ENCODE measurements at regions not wholly inside any gene's neighbourhood (a gene's known extent, or its start where the extent isn't known, plus 50 kb on each side); places are given as distances from the start of the nearest gene placed in this dataset.

GRCh38 chr5:58116346-58116745 lies 343.5 kb downstream of the PLK2 start:
- no peaks in the 10 kb centered on the region for H3K4me1 Mint-ChIP-seq (ENCODE audit: low read depth)
- H3K36me3 Mint-ChIP-seq (ENCODE audit: low read depth) = no peaks in the 10 kb centered on the region
- intact Hi-C loops (cut with micrococcal nuclease) = no loop called here
- no peaks in the 10 kb centered on the region for H3K9me3 Mint-ChIP-seq
- DNase-seq (ENCODE audit: low spot score) = no peak
- H3K4me3 Mint-ChIP-seq = no peak overlapping the region
- H3K27me3 Mint-ChIP-seq (ENCODE audit: insufficient read depth) = no peaks in the 10 kb centered on the region
- H3K27ac Mint-ChIP-seq = no peak overlapping the region

- H3K9me3 Mint-ChIP-seq = no peaks in the 10 kb centered on the region
- intact Hi-C loops (cut with micrococcal nuclease) = no loop called here
- no peaks in the 10 kb centered on the region for H3K4me1 Mint-ChIP-seq (ENCODE audit: low read depth)
- H3K27ac Mint-ChIP-seq = no peak overlapping the region
- H3K4me3 Mint-ChIP-seq = no peak overlapping the region
- no peak for DNase-seq (ENCODE audit: low spot score)
- no peaks in the 10 kb centered on the region for H3K36me3 Mint-ChIP-seq (ENCODE audit: low read depth)
- no peaks in the 10 kb centered on the region for H3K27me3 Mint-ChIP-seq (ENCODE audit: insufficient read depth)
These were observed 344.1 kb downstream of the PLK2 start for GRCh38 chr5:58115811-58116210.

GRCh38 chr5:58114324-58114723 lies 345.6 kb downstream of the PLK2 start:
- Mint-ChIP-seq H3K36me3 (ENCODE audit: low read depth) (no peaks in the 10 kb centered on the region), H3K4me1 (ENCODE audit: low read depth) (no peaks in the 10 kb centered on the region), H3K9me3 (no peaks in the 10 kb centered on the region), H3K27ac (no peak overlapping the region), H3K4me3 (no peak overlapping the region), H3K27me3 (ENCODE audit: insufficient read depth) (peaks cover 3% of the 10 kb centered on the region)
- intact Hi-C loops (cut with micrococcal nuclease) = no loop called here
- no peak for DNase-seq (ENCODE audit: low spot score)

GRCh38 chr5:58113172-58113571 lies 346.7 kb downstream of the PLK2 start:
- Mint-ChIP-seq H3K4me3 (no peak overlapping the region), H3K27ac (no peak overlapping the region), H3K9me3 (no peaks in the 10 kb centered on the region), H3K27me3 (ENCODE audit: insufficient read depth) (peaks cover 3% of the 10 kb centered on the region), H3K36me3 (ENCODE audit: low read depth) (no peaks in the 10 kb centered on the region), H3K4me1 (ENCODE audit: low read depth) (no peaks in the 10 kb centered on the region)
- no peak for DNase-seq (ENCODE audit: low spot score)
- intact Hi-C loops (cut with micrococcal nuclease) = no loop called here

GRCh38 chr5:58108511-58108910 lies 351.4 kb downstream of the PLK2 start:
- intact Hi-C loops (cut with micrococcal nuclease) = no loop called here
- no peak overlapping the region for H3K27ac Mint-ChIP-seq
- H3K9me3 Mint-ChIP-seq = no peaks in the 10 kb centered on the region
- H3K4me1 Mint-ChIP-seq (ENCODE audit: low read depth) = no peaks in the 10 kb centered on the region
- H3K4me3 Mint-ChIP-seq = no peak overlapping the region
- DNase-seq (ENCODE audit: low spot score) = no peak
- no peaks in the 10 kb centered on the region for H3K36me3 Mint-ChIP-seq (ENCODE audit: low read depth)
- peaks cover 3% of the 10 kb centered on the region for H3K27me3 Mint-ChIP-seq (ENCODE audit: insufficient read depth)

GRCh38 chr5:58107704-58108103 lies 352.2 kb downstream of the PLK2 start:
- Mint-ChIP-seq H3K9me3 (no peaks in the 10 kb centered on the region), H3K4me3 (no peak overlapping the region), H3K4me1 (ENCODE audit: low read depth) (no peaks in the 10 kb centered on the region), H3K27ac (no peak overlapping the region), H3K27me3 (ENCODE audit: insufficient read depth) (peaks cover 3% of the 10 kb centered on the region), H3K36me3 (ENCODE audit: low read depth) (no peaks in the 10 kb centered on the region)
- no peak for DNase-seq (ENCODE audit: low spot score)
- intact Hi-C loops (cut with micrococcal nuclease) = no loop called here

- intact Hi-C loops (cut with micrococcal nuclease) = no loop called here
- Mint-ChIP-seq H3K27me3 (ENCODE audit: insufficient read depth) (peaks cover 3% of the 10 kb centered on the region), H3K4me1 (ENCODE audit: low read depth) (no peaks in the 10 kb centered on the region), H3K27ac (no peak overlapping the region), H3K4me3 (no peak overlapping the region), H3K36me3 (ENCODE audit: low read depth) (no peaks in the 10 kb centered on the region), H3K9me3 (no peaks in the 10 kb centered on the region)
- DNase-seq (ENCODE audit: low spot score) = no peak
These were observed 353.0 kb downstream of the PLK2 start for GRCh38 chr5:58106754-58107410.

- intact Hi-C loops (cut with micrococcal nuclease) = no loop called here
- no peak overlapping the region for H3K27ac Mint-ChIP-seq
- peaks cover 3% of the 10 kb centered on the region for H3K27me3 Mint-ChIP-seq (ENCODE audit: insufficient read depth)
- H3K36me3 Mint-ChIP-seq (ENCODE audit: low read depth) = no peaks in the 10 kb centered on the region
- no peak overlapping the region for H3K4me3 Mint-ChIP-seq
- no peaks in the 10 kb centered on the region for H3K4me1 Mint-ChIP-seq (ENCODE audit: low read depth)
- DNase-seq (ENCODE audit: low spot score) = no peak
- no peaks in the 10 kb centered on the region for H3K9me3 Mint-ChIP-seq
These were observed 354.1 kb downstream of the PLK2 start for GRCh38 chr5:58105836-58106235.

- H3K27ac Mint-ChIP-seq = no peak overlapping the region
- DNase-seq (ENCODE audit: low spot score) = no peak
These were observed 360.6 kb downstream of the PLK2 start for GRCh38 chr5:58099257-58099656.

GRCh38 chr5:58094031-58094430 lies 365.9 kb downstream of the PLK2 start:
- Mint-ChIP-seq H3K9me3 (no peaks in the 10 kb centered on the region), H3K4me3 (no peak overlapping the region), H3K27ac (no peak overlapping the region), H3K36me3 (ENCODE audit: low read depth) (no peaks in the 10 kb centered on the region), H3K27me3 (ENCODE audit: insufficient read depth) (no peaks in the 10 kb centered on the region), H3K4me1 (ENCODE audit: low read depth) (no peaks in the 10 kb centered on the region)
- DNase-seq (ENCODE audit: low spot score) = no peak
- intact Hi-C loops (cut with micrococcal nuclease) = no loop called here

More at GRCh38 chr5:58099257-58099656, 360.6 kb downstream of the PLK2 start:
- Mint-ChIP-seq H3K4me3 (no peak overlapping the region), H3K27me3 (ENCODE audit: insufficient read depth) (no peaks in the 10 kb centered on the region), H3K9me3 (no peaks in the 10 kb centered on the region), H3K36me3 (ENCODE audit: low read depth) (no peaks in the 10 kb centered on the region), H3K4me1 (ENCODE audit: low read depth) (no peaks in the 10 kb centered on the region)
- intact Hi-C loops (cut with micrococcal nuclease) = no loop called here

GRCh38 chr5:58090704-58091103 lies 369.2 kb downstream of the PLK2 start:
- Mint-ChIP-seq H3K4me1 (ENCODE audit: low read depth) (no peaks in the 10 kb centered on the region), H3K27ac (no peak overlapping the region), H3K4me3 (no peak overlapping the region), H3K27me3 (ENCODE audit: insufficient read depth) (no peaks in the 10 kb centered on the region), H3K36me3 (ENCODE audit: low read depth) (no peaks in the 10 kb centered on the region), H3K9me3 (no peaks in the 10 kb centered on the region)
- no peak for DNase-seq (ENCODE audit: low spot score)
- intact Hi-C loops (cut with micrococcal nuclease) = no loop called here

GRCh38 chr5:58088941-58089340 lies 370.9 kb downstream of the PLK2 start:
- intact Hi-C loops (cut with micrococcal nuclease) = no loop called here
- Mint-ChIP-seq H3K27ac (no peak overlapping the region), H3K36me3 (ENCODE audit: low read depth) (no peaks in the 10 kb centered on the region), H3K27me3 (ENCODE audit: insufficient read depth) (no peaks in the 10 kb centered on the region), H3K4me3 (no peak overlapping the region), H3K4me1 (ENCODE audit: low read depth) (no peaks in the 10 kb centered on the region), H3K9me3 (no peaks in the 10 kb centered on the region)
- no peak for DNase-seq (ENCODE audit: low spot score)

GRCh38 chr5:58087905-58088304 lies 372.0 kb downstream of the PLK2 start:
- DNase-seq (ENCODE audit: low spot score) = no peak
- Mint-ChIP-seq H3K27ac (no peak overlapping the region), H3K9me3 (no peaks in the 10 kb centered on the region), H3K4me1 (ENCODE audit: low read depth) (no peaks in the 10 kb centered on the region), H3K4me3 (no peak overlapping the region), H3K36me3 (ENCODE audit: low read depth) (no peaks in the 10 kb centered on the region), H3K27me3 (ENCODE audit: insufficient read depth) (no peaks in the 10 kb centered on the region)
- intact Hi-C loops (cut with micrococcal nuclease) = no loop called here

- Mint-ChIP-seq H3K27ac (no peak overlapping the region), H3K4me3 (no peak overlapping the region), H3K4me1 (ENCODE audit: low read depth) (no peaks in the 10 kb centered on the region), H3K9me3 (no peaks in the 10 kb centered on the region), H3K36me3 (ENCODE audit: low read depth) (no peaks in the 10 kb centered on the region), H3K27me3 (ENCODE audit: insufficient read depth) (no peaks in the 10 kb centered on the region)
- no peak for DNase-seq (ENCODE audit: low spot score)
- intact Hi-C loops (cut with micrococcal nuclease) = no loop called here
These were observed 372.8 kb downstream of the PLK2 start for GRCh38 chr5:58087123-58087522.

All from activated T-helper 1 cell treated with anti-CD3 and anti-CD28 coated beads, Interleukin-12 subunit alpha, Interleukin-12 subunit beta, Interleukin-2, Interleukin-4 antibody, amounts not matched to agents 30 ng/mL and 10 ng/mL and 1 ng/mL, durations not matched to agents 14 hours and 24 hours and 36 hours (primary cell).